GM03348 (cell line): ENCODE measurements at regions not wholly inside any gene's neighbourhood (a gene's known extent, or its start where the extent isn't known, plus 50 kb on each side); places are given as distances from the start of the nearest gene placed in this dataset.

ENCODE experiments used
- DNase-seq: peaks from one replicate; pipeline ENCODE4 v3.0.0; 2012; ENCODE audit warnings: low spot score

- DNase-seq = no peak
These were observed 73.4 kb downstream of the NTMT2 start for GRCh38 chr1:170219163-170219562.

DNA sequence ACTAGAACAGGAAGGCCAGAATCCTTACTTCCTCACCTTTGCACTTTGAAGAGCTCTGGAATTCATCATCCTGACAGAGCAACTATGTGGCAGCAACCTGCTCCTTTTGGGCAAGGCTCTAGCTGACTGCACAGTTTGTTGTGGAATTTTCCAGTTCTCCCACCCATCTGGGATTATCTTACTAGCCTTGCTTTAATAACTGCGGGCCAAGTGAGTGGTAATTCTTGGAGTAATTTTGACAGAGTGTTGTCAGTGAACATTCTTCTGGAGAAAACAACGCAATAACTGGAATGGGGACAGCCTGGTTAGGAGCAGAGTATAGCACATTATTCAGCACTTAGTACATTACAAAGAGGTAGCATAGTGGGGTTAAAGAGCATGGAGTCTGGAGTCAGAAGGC lies 75.3 kb downstream of the NTMT2 start:
- DNase-seq = peak; percentile 60

DNA sequence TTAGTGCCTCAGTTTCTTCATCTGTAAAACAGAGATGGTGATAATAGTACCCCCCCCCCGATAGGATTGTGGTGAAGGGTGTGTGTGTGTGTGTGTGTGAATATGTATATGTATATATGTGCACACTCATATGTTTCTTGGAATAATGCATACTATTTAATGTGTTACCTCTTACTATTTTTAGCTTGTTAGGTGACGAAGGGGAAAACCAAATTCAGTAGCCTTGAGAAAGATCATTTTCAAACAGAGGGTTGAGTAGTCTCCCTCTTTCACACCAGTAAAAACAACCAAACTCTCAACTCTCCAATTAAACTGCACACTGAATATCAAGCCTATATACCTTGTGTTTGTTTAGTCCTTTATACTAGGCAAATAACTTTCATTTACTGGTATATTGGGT lies 75.7 kb downstream of the NTMT2 start:
- no peak for DNase-seq

DNA sequence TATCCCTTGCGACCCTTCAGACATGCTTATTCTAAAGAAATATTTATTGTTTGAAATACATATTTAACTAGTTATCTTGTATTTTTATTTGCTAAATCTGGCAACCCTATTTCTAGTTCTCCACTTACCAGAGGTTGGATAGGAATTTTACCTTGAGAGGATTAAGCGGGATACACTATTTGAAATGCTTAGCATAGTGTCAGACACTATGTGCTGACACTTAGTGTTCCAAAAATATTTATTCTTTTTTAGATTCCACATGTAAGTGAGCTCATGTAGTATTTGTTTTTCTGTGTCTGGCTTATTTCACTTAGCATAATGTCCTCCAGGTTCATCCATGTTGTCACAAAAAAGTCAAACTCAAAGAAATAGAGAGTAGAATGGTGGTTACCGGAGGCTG lies 78.7 kb downstream of the NTMT2 start:
- no peak for DNase-seq

GRCh38 chr1:170225781-170226530 lies 80.2 kb downstream of the NTMT2 start:
- DNase-seq = peak; percentile 35

DNA sequence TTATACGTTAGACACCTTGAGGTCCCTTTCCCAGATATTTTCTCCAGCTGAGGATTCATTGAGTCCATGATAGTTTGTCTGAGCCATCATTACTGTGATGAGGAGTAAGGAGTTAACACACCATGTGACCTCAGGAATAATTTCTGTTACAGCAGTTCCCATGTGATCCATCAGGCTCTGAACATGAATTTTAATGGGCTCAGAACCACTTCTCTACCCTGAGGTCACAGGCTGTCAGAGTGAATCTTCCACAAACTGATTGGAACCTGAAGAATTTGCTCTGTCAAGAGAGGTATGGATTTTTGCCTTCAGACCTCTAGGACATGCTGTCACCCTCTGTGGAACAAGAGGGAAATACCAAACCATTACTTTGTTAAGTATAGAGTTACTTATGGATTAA lies 81.0 kb downstream of the NTMT2 start:
- no peak for DNase-seq

DNA sequence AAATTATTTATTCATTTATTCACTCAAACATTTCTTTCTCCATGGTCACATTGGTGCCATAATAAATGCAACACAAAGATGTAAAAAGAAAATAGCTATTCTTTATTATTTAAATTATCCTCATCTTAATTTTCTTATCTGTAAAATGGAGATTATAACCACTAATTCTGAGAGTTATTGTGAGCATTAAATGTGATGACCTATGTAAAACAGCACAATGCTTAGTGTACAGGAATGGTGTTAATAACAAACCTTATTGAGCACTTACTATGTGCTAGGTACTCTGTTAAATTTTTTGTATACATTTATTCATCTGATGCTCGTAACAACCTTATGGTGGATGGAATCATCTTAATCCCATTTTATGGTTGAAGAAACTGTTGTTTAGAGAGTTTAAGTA lies 84.6 kb downstream of the NTMT2 start:
- no peak for DNase-seq

- no peak for DNase-seq
These were observed 85.9 kb downstream of the NTMT2 start for GRCh38 chr1:170231662-170232061.

- no peak for DNase-seq
These were observed 93.1 kb downstream of the NTMT2 start for GRCh38 chr1:170238704-170239391.

- peak; percentile 40 for DNase-seq
These were observed 93.7 kb downstream of the NTMT2 start for GRCh38 chr1:170239445-170239844.

DNA sequence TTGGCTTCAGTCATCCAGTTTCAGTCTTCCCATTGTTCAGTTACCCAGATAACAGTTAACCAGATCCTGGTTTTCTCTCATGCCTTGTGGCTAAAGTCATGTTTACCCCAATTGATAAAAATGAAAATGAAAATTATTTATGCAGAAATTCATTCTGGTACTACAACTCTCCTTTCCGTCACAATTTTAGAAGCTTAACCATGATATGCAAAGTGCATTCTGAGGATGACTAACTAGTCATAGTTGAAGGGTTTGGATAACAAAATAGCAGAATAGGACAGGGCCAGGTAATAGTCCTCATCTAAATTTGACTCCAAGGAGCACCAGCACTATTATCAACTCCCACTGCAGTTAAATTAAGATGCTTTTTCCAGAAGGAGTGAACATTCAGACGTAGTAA lies 94.7 kb downstream of the NTMT2 start:
- DNase-seq = no peak

- DNase-seq = no peak
These were observed 95.6 kb downstream of the NTMT2 start for GRCh38 chr1:170241266-170241851.

- peak; percentile 36 for DNase-seq
These were observed 102.2 kb downstream of the NTMT2 start for GRCh38 chr1:170247751-170248521.

- no peak for DNase-seq
These were observed 104.9 kb downstream of the NTMT2 start for GRCh38 chr1:170250531-170251276.

- peak; percentile 37 for DNase-seq
These were observed 107.3 kb downstream of the NTMT2 start for GRCh38 chr1:170252851-170253579.

DNA sequence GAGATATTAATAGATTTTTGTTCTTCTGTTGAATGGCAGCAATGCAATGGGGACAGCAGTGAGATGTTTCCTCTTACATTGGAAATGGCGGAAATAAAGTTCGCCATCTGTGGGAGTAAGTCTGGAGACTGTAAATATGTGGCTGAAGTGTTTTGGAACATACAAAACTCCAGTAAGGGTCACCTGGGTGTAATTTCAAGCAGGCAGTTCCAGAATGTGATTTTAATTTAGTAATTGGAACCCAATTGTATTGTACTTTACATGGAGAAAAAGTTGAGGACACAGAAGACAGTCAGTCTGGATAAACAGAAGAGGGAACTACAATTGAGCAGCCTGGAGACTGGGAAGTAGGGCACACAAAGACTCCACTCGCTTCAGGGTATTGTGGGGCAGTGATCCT lies 108.6 kb downstream of the NTMT2 start:
- no peak for DNase-seq

DNA sequence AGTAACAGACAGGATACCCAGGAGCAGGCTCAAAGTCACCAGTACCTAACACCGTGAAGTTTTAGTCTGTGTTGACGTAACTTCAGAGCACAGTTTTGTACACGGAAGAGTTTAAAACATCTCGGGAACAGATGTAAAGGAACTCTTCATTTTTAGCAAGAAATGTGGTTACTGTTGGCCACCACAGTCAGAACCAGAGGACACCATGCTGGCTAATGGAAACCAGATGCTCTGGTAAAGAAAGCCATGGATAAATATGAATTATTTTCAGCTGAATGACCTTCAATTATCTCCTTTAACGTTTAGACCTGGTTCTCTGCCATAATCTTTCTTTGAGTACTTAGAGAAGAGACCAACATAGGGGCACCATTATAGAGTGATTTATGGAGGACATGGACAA lies 115.9 kb downstream of the NTMT2 start:
- DNase-seq = peak; percentile 63

DNA sequence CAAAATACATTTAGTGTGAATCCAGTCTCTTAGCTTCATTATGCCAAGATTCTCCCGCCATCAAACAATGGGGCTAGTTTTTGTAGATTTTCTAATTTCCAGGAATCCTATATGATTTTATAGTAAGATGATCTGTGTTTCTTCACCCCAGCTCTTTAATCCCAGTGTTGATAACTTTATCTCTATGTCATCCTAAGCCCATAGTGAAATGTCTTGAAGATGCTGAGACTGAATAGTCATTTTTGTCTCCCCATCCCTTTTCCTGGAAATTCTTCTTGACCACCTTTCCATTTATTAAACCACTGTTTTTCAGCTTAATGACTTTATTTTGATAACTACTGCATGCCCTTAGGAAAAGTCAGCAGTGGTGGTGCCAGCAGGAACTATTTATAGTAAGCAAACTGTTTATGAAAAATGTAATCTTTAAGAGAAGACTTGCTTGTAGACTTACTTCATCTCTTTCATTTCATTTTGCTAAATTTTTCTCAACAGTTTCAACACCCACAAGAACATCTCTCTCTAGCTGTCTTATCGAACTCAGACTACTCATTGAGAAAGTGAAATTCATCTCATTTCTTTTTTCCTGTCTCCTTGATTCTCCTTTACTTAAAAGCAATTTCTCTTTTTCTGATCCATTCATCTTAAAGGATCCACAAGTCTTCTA lies 116.6 kb downstream of the NTMT2 start:
- DNase-seq = peak; percentile 5

DNA sequence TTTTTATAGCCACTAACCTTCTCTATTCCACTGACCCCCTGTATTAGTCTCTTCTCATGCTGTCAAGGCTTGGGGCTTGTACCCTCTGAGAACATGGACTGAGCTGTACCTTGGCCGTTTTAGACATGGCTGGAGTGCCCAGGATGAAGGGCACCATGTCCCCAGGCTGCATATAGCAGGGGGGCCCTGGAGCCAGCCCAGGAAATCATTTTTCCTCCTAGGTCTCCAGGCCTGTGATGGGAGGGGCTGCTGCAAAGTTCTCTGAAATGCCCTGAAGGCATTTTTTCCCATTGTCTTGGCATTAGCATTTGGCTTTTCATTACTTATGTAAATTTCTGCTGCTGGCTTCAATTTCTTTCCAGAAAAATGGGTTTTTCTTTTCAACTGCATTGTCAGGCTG lies 119.5 kb downstream of the NTMT2 start:
- no peak for DNase-seq

DNA sequence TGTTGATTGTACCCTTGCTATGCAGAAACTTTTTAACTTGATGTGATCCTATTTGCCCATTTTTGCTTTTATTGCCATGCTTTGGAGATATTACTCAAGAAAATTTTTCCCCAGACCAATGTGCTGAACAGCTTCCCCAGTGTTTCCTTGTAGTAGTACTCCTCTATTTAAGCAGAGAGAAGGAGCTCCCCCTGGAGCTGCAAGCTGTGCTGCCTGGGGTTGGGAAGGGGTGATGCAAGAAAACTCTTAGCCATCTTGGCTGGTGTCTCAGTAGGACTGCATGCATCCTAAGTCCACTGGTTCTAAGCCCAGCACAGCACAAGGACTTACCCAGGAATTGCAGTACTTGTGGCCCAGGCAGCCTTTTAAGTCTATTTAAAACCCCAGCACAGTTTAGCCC lies 121.6 kb downstream of the NTMT2 start:
- no peak for DNase-seq
